H1 (cell line): ENCODE measurements at regions not wholly inside any gene's neighbourhood (a gene's known extent, or its start where the extent isn't known, plus 50 kb on each side); places are given as distances from the start of the nearest gene placed in this dataset.

Source experiments
- CTCF ChIA-PET: fragments of 300-600 bp; sonication (Branson Sonifier 250); formaldehyde crosslinking; loops from one replicate; lab custom pipeline; 2021; ENCODE audit not compliant: partially characterized antibody; lab: Charles Lee
- POLR2A ChIA-PET: fragments of 300-600 bp; sonication (Branson Sonifier 250); formaldehyde crosslinking; loops from one replicate; lab custom pipeline; 2021; ENCODE audit warnings: inconsistent platforms; ENCODE audit not compliant: partially characterized antibody; lab: Charles Lee
- DNase-seq, 2 experiments: peaks; one replicate each; pipeline versions ENCODE4 v3.0.0 to v3.0.0-alpha.2; 2010 to 2022; ENCODE audit warnings: low spot score in 2 of 2, low read depth in 1 of 2, mixed read lengths in 1 of 2
- FAIRE-seq: peaks from 2 replicates; lab custom pipeline; 2011; peaks lifted over from hg19 to GRCh38; lab: Jason Lieb, UNC
- H2AFZ ChIP-seq: 2 replicates; pipeline ENCODE4 v1.8.1; 2012; ENCODE audit warnings: low read length, inconsistent platforms
- H2AK5ac ChIP-seq: 2 replicates; pipeline ENCODE4 v1.6.1; 2013; ENCODE audit warnings: low read depth, low read length
- H2BK120ac ChIP-seq: replicated peaks from 2 replicates; pipeline ENCODE3; 2013; ENCODE audit warnings: low read depth, low read length, inconsistent platforms
- H2BK12ac ChIP-seq: 2 replicates; pipeline ENCODE4 v1.6.1; 2013; ENCODE audit warnings: low read depth, low read length
- H2BK15ac ChIP-seq: 2 replicates; pipeline ENCODE4 v1.6.1; 2013; ENCODE audit warnings: low read length
- H2BK20ac ChIP-seq: 2 replicates; pipeline ENCODE4 v1.6.1; 2013; ENCODE audit warnings: low read length
- H2BK5ac ChIP-seq: 2 replicates; pipeline ENCODE4 v1.6.1; 2013; ENCODE audit warnings: low read depth, low read length
- H3K14ac ChIP-seq: 2 replicates; pipeline ENCODE4 v1.6.1; 2013; ENCODE audit warnings: inconsistent platforms; ENCODE audit not compliant: insufficient read length
- H3K18ac ChIP-seq: 2 replicates; pipeline ENCODE4 v1.6.1; 2013; ENCODE audit warnings: low read length; ENCODE audit errors: extremely low read depth
- H3K23ac ChIP-seq: 2 replicates; pipeline ENCODE4 v1.6.1; 2013; ENCODE audit warnings: inconsistent platforms; ENCODE audit not compliant: insufficient read length
- H3K23me2 ChIP-seq: 2 replicates; pipeline ENCODE4 v1.6.1; 2013; ENCODE audit warnings: low read depth, low read length
- H3K27ac ChIP-seq: 2 replicates; pipeline ENCODE4 v1.6.1; 2011; ENCODE audit warnings: low read depth, low read length, inconsistent platforms
- H3K27me3 ChIP-seq, 4 experiments: replicated peaks in 1 of 4; 1 replicate in 1 of 4; 2 replicates in 3 of 4; pipeline versions ENCODE4 v1.6.1 to v1.8.1; 2011 to 2013; ENCODE audit warnings: low read length in 3 of 4, mild to moderate bottlenecking in 3 of 4, inconsistent platforms in 2 of 4, mixed read lengths in 2 of 4, moderate library complexity in 1 of 4; ENCODE audit not compliant: control insufficient read depth in 3 of 4, insufficient read depth in 3 of 4; ENCODE audit errors: extremely low read depth in 1 of 4
- H3K36me3 ChIP-seq, 4 experiments: 2 replicates each; pipeline versions ENCODE4 v1.6.1 to v1.8.1; 2011 to 2013; ENCODE audit warnings: mild to moderate bottlenecking in 4 of 4, low read length in 3 of 4, moderate library complexity in 2 of 4, control low read depth in 1 of 4, inconsistent platforms in 1 of 4; ENCODE audit not compliant: insufficient read depth in 4 of 4, control insufficient read depth in 2 of 4
- H3K4ac ChIP-seq: replicated peaks from 2 replicates; pipeline ENCODE3; 2013; ENCODE audit warnings: low read length, low read depth, mixed read lengths, inconsistent platforms; ENCODE audit not compliant: insufficient read length
- H3K4me1 ChIP-seq, 4 experiments: replicated peaks in 1 of 4; 1 replicate in 1 of 4; 2 replicates in 3 of 4; pipeline versions ENCODE4 v1.6.1 to v1.8.1; 2011 to 2013; ENCODE audit warnings: low read length in 3 of 4, inconsistent platforms in 2 of 4, mixed read lengths in 1 of 4; ENCODE audit not compliant: insufficient read depth in 4 of 4, control insufficient read depth in 3 of 4
- H3K4me2 ChIP-seq, 2 experiments: 2 replicates each; pipeline versions ENCODE4 v1.6.1 to v1.8.1; 2011 to 2013; ENCODE audit warnings: low read depth in 2 of 2, low read length in 2 of 2, control low read depth in 1 of 2, inconsistent platforms in 1 of 2, mild to moderate bottlenecking in 1 of 2; ENCODE audit not compliant: insufficient read depth in 1 of 2
- H3K4me3 ChIP-seq, 4 experiments: fragments of 200-600, 300-600 bp in 1 of 4; sonication (generic), shearing (Covaris generic), sonication (Bioruptor Twin) in 1 of 4; 2 replicates each; pipeline versions ENCODE4 v1.5.1 to v1.8.1; 2011 to 2016; ENCODE audit warnings: low read length in 4 of 4, low read depth in 3 of 4, control low read depth in 2 of 4, inconsistent platforms in 2 of 4, mild to moderate bottlenecking in 2 of 4, mixed read lengths in 1 of 4, moderate library complexity in 1 of 4; ENCODE audit not compliant: insufficient read depth in 2 of 4; ENCODE audit errors: extremely low read depth in 1 of 4
- H3K56ac ChIP-seq: replicated peaks from 2 replicates; pipeline ENCODE3; 2013; ENCODE audit warnings: low read depth, mild to moderate bottlenecking, mixed read lengths, low read length, inconsistent platforms; ENCODE audit not compliant: insufficient read length
- H3K79me1 ChIP-seq: 2 replicates; pipeline ENCODE4 v1.6.1; 2013; ENCODE audit warnings: low read depth, low read length, control low read depth
- H3K79me2 ChIP-seq, 2 experiments: 2 replicates each; pipeline versions ENCODE4 v1.6.1 to v1.8.1; 2012 to 2013; ENCODE audit warnings: low read length in 2 of 2, mild to moderate bottlenecking in 2 of 2, inconsistent platforms in 1 of 2; ENCODE audit not compliant: insufficient read depth in 2 of 2, control insufficient read depth in 1 of 2
- H3K9ac ChIP-seq, 4 experiments: replicated peaks in 1 of 4; 1 replicate in 1 of 4; 2 replicates in 3 of 4; pipeline versions ENCODE4 v1.6.1 to v1.8.1; 2011 to 2013; ENCODE audit warnings: low read depth in 3 of 4, low read length in 3 of 4, control low read depth in 2 of 4, mild to moderate bottlenecking in 2 of 4, moderate library complexity in 2 of 4, inconsistent platforms in 1 of 4; ENCODE audit errors: extremely low read depth in 1 of 4
- H3K9me3 ChIP-seq, 2 experiments: 2 replicates each; pipeline versions ENCODE4 v1.6.1 to v1.8.1; 2012 to 2013; ENCODE audit warnings: mild to moderate bottlenecking in 2 of 2, moderate library complexity in 2 of 2, control low read depth in 1 of 2, inconsistent platforms in 1 of 2, low read depth in 1 of 2, low read length in 1 of 2, mixed read lengths in 1 of 2; ENCODE audit not compliant: insufficient read depth in 2 of 2
- H4K20me1 ChIP-seq, 2 experiments: replicated peaks in 1 of 2; 2 replicates each; pipeline versions ENCODE3 to v1.8.1; 2011 to 2013; ENCODE audit warnings: inconsistent platforms in 2 of 2, low read length in 2 of 2, mild to moderate bottlenecking in 1 of 2; ENCODE audit not compliant: insufficient read depth in 2 of 2, control insufficient read depth in 1 of 2
- H4K5ac ChIP-seq: 2 replicates; pipeline ENCODE4 v1.6.1; 2013; ENCODE audit warnings: low read length, low read depth, mixed read lengths, inconsistent platforms; ENCODE audit not compliant: insufficient read length
- H4K8ac ChIP-seq: 2 replicates; pipeline ENCODE4 v1.8.0; 2013; ENCODE audit warnings: mild to moderate bottlenecking, moderate library complexity, low read length, inconsistent platforms; ENCODE audit not compliant: insufficient read depth; ENCODE audit errors: extremely low read depth
- H4K91ac ChIP-seq: replicated peaks from 2 replicates; pipeline ENCODE3; 2013; ENCODE audit warnings: low read length, mixed read lengths, inconsistent platforms; ENCODE audit not compliant: insufficient read length
- CEBPB ChIP-seq: IDR thresholded peaks from 2 replicates; pipeline ENCODE4 v1.6.1; 2012; ENCODE audit warnings: low read depth, low read length
- EGR1 ChIP-seq: IDR thresholded peaks from 2 replicates; pipeline ENCODE4 v1.6.1; 2011; ENCODE audit warnings: low read depth, low read length, borderline replicate concordance
- TAF7 ChIP-seq: optimal IDR thresholded peaks from 2 replicates; pipeline ENCODE3; 2011; ENCODE audit warnings: low read depth, mild to moderate bottlenecking, inconsistent platforms, low read length, moderate library complexity, borderline replicate concordance
- TF ChIP-seq, protein P1 (sequence below): IDR thresholded peaks from 2 replicates; pipeline ENCODE4 v1.6.1; 2012; ENCODE audit warnings: inconsistent platforms

DNA sequence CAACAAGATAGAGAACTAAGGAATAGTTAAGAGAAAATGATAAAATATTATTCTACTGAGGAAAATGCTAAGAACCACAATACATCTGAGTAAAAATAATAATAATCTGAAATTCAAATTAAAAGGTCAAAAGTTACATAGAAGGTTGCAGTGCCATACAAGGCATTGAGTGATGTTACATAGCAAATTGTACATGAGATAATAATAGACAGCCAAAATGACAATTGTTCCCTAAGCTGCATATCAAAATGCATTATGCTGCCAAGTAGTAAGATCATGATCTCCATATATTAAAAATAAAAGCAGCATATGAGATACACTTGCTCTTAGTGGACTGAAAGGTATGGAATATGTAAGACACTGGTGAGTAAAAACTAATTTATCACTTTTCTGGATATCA, 547.7 kb downstream of the KCNT2 start:
- Histone ChIP-seq H3K36me3 (no peaks in the 10 kb centered on the region), H3K4ac (no peak overlapping the region), H4K91ac (no peak overlapping the region), H3K9me3 (no peaks in the 10 kb centered on the region), H3K79me2 (no peaks in the 10 kb centered on the region), H3K9ac (no peak overlapping the region), H2BK120ac (no peak overlapping the region), H3K4me1 (peaks cover 0 to 3% (median 0%) of the 10 kb centered on the region in 4 experiments; a peak in 2 of 7 replicates), H2BK20ac (no peak overlapping the region), H3K4me3 (no peak overlapping the region), H3K23me2 (no peaks in the 10 kb centered on the region), H3K23ac (no peak overlapping the region), H2AFZ (no peak overlapping the region), H3K18ac (no peak overlapping the region), H3K4me2 (no peak overlapping the region), H3K14ac (no peak overlapping the region), H4K20me1 (no peaks in the 10 kb centered on the region), H3K27ac (no peak overlapping the region), H4K5ac (no peak overlapping the region), H2BK12ac (no peak overlapping the region), H2BK15ac (no peak overlapping the region), H3K27me3 (no peaks in the 10 kb centered on the region), H4K8ac (no peak overlapping the region), H2AK5ac (no peak overlapping the region), H2BK5ac (no peak overlapping the region), H3K79me1 (no peaks in the 10 kb centered on the region), H3K56ac (no peak overlapping the region)
- CTCF ChIA-PET, result interaction anchor here (0.6 to 1.2 kb wide), 3 partner anchors 19 to 175 kb away, joined by 3 to 4 read pairs (median 3); no protein-coding TSS in a partner anchor
- POLR2A ChIA-PET, result no interaction called here
- FAIRE-seq (no peak), DNase-seq (no peak)
- TF ChIP-seq, protein P1, sequence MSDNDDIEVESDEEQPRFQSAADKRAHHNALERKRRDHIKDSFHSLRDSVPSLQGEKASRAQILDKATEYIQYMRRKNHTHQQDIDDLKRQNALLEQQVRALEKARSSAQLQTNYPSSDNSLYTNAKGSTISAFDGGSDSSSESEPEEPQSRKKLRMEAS, result no peak
- no peak for TF ChIP-seq TAF7
- TF ChIP-seq CEBPB, result no peak
- no peak for TF ChIP-seq EGR1
